SKM-1 (cell line): ENCODE measurements at regions not wholly inside any gene's neighbourhood (a gene's known extent, or its start where the extent isn't known, plus 50 kb on each side); places are given as distances from the start of the nearest gene placed in this dataset.

Source experiments
- DNase-seq: peaks from one replicate; lab custom pipeline; 2025; ENCODE audit not compliant: unreplicated experiment; lab: John Stamatoyannopoulos, UW

- no peak for DNase-seq
Observed at GRCh38 chr2:67824186-67824585, 238.6 kb downstream of the C1D start.

GRCh38 chr2:67825476-67825875 lies 237.3 kb downstream of the C1D start:
- DNase-seq: no peak

- DNase-seq: no peak
Observed at GRCh38 chr2:67828066-67828465, 234.7 kb downstream of the C1D start.

GRCh38 chr2:67829470-67829869 lies 233.3 kb downstream of the C1D start:
- no peak for DNase-seq

- no peak for DNase-seq
Observed at GRCh38 chr2:67833632-67834031, 229.2 kb downstream of the C1D start.

- no peak for DNase-seq
Observed at GRCh38 chr2:67834482-67834881, 228.3 kb downstream of the C1D start.

- no peak for DNase-seq
Observed at GRCh38 chr2:67835266-67835665, 227.5 kb downstream of the C1D start.

- no peak for DNase-seq
Observed at GRCh38 chr2:67836866-67837265, 225.9 kb downstream of the C1D start.

GRCh38 chr2:67838205-67838604 lies 224.6 kb downstream of the C1D start:
- DNase-seq: no peak

- no peak for DNase-seq
Observed at GRCh38 chr2:67839242-67839641, 223.6 kb downstream of the C1D start.

GRCh38 chr2:67839668-67840067 lies 223.1 kb downstream of the C1D start:
- no peak for DNase-seq

- DNase-seq: no peak
Observed at GRCh38 chr2:67840460-67841068, 222.2 kb downstream of the C1D start.

- DNase-seq: no peak
Observed at GRCh38 chr2:67841711-67842110, 221.1 kb downstream of the C1D start.

GRCh38 chr2:67842375-67842959 lies 220.3 kb downstream of the C1D start:
- no peak for DNase-seq

- no peak for DNase-seq
Observed at GRCh38 chr2:67844024-67844540, 218.7 kb downstream of the C1D start.

GRCh38 chr2:67845621-67846369 lies 217.0 kb downstream of the C1D start:
- no peak for DNase-seq

GRCh38 chr2:67846370-67847070 lies 216.3 kb downstream of the C1D start:
- DNase-seq: peak; percentile 30

- DNase-seq: no peak
Observed at GRCh38 chr2:67848551-67849285, 214.1 kb downstream of the C1D start.

- DNase-seq: no peak
Observed at GRCh38 chr2:67851016-67851415, 211.8 kb downstream of the C1D start.

- DNase-seq: no peak
Observed at GRCh38 chr2:67851956-67852824, 210.6 kb downstream of the C1D start.
